GM21528 (cell line): ENCODE measurements at regions not wholly inside any gene's neighbourhood (a gene's known extent, or its start where the extent isn't known, plus 50 kb on each side); places are given as distances from the start of the nearest gene placed in this dataset.
"Not testable (repeated sequence)": the region's sequence is repeated elsewhere in the genome, so short reads cannot be mapped to it uniquely, and the experiment has no call there.

Experiments used
- ATAC-seq: cut with Tn5 transposase; IDR thresholded peaks from one replicate; pipeline ENCODE4 v1.9.1; 2021; ENCODE audit warnings: mild to moderate bottlenecking, moderate library complexity; ENCODE audit not compliant: unreplicated experiment, low FRiP score

DNA sequence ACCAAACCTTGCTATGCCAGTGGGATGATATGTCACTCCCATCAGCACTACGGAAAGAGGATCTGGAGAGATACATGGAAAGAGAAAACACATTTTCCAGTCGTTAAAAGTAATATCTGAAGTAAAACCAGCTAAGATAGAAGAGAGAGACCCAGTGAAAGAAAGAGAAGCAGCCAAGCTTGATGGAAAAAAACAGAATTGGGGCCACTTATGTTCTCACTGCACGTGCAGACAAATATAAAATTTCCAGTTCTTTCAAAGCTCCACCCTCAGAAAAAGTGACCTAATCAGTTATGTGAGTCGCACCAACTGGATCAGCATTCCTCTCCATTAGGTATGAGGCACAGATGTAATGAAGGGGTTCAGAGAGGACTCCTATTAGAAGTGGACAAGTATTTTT is 266.1 kb downstream of the MTERF1 start:
- ATAC-seq = no peak

DNA sequence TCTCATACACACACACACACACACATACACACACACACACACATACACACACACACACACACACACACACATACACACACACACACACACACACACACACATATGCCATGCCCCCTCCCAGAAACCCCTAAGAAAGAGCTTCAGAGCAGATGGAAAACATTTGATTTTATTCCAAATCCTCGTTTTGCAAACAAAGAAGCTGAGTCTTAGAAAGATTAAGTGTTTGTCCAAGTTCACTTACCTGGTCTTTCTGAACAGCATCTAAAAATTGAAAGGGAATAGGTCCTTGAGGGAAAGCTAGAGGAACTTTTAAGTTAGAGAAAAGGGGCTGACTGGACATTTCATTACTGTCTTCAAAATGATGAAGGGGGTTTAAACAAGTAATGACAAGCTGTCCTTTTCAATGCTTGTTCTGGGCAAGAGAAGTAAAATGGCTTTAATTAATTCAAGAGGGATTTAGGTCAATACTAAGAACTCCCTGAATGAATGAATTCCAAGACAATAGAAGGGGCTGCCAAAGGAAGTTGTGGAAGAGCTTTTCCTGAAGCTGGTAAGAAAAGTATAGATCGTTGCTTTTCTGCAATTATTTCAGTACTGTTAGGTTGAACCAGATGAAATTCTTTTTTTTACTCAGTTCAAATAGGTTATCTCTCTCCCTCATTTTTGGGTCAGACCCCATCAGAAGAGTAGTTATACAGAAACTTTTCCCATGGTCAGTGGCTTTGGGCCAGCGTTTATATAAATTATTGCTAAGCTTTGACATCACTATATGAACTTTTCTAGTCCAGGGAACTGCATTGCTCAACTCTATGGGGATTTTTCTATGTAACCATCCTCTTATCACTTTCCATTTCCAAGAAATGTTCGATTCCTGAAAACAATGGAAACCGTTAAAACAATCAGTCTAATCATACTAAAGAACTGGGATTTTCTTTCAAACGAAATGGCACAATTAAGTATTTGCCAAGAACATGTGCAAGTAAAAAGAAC is 261.4 kb downstream of the MTERF1 start:
- no peak for ATAC-seq

DNA sequence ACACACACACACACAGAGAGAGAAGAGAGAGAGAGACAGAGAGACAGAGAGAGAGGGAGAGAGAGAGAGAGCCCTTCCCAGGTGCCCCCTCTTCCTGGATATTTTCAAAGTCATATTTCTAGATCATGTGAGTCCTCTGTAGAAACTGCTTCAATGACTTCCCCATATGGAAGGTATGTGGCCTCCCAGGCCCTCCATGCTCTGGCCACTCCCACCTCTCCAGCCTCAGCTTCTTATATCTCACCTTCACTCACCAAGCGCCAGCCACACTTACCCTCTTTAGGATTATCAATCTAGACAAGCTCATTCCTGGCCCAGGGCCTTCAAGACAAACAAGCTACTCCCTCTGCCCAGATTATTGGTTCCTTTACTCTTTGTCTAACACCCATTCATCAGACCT is 259.7 kb downstream of the MTERF1 start:
- ATAC-seq = no peak

DNA sequence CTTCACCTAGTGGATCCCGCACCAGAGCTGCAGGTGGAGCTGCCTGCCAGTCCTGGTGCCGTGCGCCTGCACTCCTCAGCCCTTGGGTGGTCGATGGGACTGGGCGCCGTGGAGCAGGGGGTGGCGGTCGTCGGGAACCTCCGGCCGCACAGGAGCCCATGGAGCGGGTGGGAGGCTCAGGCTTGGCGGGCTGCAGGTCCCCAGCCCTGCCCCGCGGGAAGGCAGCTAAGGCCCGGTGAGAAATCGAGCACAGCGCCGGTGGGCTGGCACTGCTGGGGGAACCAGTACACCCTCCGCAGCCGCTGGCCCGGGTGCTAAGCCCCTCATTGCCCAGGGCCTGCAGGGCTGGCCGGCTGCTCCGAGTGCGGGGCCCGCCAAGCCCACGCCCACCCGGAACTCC is 253.2 kb downstream of the MTERF1 start:
- ATAC-seq = not testable (repeated sequence)

DNA sequence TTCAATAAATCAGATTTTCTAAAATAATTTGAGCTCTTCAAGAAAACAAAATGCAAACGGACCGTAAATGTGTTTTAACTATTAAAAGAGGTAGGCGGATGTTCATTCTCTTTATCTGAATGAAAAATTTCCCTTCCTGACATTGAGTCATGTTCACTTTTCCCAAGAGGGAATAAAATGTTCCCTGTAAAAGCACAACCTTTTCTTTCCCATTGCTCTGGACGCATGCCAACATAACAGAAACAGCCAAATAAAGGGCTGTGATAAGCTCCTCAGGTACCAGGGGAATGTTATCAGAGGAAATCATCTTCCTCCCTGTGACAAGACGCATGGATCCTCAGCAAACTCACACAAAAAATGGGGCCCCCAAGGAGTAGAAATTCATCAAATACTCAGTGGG is 251.8 kb downstream of the MTERF1 start:
- ATAC-seq = no peak

DNA sequence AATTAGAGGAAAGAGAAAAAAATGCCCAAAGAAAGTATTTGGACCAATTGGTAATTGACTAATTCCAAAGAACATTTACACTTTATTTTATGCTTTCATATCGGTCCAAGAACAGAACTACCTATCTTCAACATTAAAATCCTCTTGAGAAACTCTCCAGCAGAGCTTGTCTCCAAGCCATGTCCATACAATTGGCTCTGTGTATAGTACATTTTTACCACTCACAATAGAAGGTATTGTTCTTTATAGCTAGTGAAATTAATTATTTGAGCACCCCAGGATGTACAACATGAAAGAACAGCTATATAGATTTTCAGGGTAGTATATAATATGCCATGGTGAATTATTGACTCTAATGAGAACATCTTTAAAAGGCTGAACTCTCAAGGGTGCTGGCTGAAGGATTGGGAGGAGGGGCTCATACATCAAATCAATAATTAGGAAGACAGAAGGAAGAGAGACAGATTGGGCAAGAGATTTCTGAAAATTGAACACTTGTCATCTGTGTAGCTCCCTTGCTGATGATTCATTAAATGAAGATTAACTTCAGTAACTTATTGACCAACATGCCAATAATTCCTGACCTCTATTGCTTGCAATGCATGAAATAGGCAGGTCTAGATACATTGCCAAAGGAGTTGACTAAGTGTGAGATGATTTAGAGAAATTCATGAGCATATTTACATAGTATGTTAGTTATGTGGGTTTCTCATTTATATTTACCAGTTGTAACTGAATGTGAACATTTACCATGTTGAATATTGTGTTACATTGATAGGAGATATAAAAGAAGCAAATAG is 249.7 kb downstream of the MTERF1 start:
- no peak for ATAC-seq

DNA sequence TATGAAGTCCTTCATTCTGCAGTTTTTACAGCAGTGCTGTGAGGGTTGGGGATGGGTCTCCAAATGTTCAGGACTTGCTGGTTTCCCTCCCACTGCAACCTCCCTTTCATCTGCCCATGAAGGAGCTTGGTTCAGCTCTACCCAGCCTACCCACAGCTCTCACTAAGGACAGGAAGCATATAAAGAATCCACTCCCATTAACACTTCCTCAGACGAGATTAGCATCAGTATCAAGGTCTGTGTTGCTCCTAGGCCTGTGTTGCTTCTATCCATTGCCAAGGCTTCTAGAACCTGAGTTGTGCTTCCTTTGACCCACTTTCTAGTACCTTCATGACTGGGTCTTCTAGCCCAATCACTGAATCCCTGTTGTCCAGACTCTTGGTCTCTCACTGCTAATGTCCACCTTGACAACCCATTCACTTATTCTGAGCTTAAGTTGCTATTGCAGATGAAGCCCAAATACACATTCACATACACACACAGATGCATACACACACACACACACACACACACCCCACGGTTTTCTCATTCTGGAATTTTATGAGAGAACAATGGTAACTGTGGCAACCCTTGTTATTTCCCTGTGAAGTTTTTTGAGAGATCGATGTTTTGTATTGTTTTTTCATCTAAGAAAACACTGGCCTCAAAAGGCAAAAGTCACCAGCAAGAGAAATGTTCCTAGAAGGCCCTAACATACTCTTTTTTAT is 248.1 kb downstream of the MTERF1 start:
- no peak for ATAC-seq

DNA sequence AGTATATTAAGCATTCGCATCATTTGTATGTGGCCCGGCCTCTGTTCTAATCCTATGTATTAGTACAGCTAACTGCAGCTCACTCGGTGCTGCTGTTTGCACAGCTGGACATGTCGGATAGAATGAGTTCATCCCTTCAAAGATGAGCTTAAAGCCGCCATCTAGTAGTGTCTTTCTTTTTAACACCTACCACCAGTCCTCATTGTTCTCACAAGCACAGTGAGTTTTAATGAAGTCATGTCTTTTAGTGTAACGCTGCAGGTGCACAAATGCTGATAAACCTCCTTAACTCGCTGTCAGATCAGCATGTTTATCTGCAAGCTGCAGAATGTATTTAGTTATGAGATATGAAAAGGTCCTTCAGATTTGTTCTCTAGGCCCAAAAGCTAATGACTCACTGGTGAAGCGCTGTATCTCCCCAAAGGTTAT is 247.5 kb downstream of the MTERF1 start:
- ATAC-seq = no peak

DNA sequence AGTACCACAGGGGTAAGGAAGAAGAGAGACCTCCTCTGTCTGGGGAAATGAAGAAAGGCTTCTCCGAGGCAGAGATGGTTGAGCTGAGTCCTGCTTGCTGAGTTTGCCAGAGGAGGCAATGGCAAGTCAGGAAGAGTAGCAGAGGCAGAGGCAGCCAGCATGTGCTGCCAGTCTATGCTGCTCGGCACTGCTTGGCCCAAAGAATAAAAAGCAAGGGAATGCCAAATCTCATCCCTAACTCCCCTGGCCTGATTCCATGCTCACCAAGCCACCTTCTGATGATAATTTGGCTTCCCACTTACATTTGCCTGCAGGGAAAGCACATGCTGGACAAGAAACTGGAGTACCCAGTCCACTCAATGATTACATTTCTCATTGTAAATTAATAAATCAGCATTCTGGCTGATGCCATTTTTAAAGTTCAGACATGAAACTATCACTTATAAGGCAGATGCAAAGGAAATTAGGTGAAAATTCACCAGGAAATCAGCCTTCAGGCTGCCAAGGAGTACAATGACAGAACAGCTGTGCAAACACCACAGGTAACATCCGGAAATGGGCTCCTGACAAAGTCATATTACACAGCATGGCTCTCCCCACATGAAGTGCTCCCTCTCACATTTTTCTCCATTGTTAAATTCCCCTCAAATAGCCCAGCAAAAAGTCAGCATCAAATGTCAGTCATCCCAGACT is 245.9 kb downstream of the MTERF1 start:
- ATAC-seq = no peak

DNA sequence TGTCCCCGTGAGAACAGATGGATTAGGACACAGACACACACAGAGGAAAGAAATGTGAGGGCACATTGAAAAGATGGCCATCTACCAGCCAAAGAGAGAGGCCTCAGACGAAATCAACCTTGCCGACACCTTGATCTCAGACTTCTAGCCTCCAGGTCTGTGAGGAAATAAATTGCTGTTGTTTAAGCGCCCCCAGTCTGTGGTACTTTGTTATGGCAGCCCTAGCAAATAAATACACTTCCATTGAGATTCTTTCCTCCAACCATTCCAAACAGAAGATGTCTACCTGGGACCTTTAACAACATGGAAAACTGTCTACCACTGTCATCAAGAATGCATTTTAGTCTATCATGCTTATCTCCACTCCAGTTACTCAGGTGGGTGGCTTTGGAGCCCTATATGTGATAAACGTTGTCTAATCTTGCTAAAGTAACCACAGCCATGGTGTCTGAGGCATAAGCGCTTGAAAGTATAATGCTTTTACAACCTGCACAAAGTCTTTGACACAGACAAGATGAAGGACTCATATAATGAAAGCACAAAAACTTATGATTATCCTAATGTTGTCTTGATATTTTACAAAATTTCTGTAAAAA is 244.3 kb downstream of the MTERF1 start:
- no peak for ATAC-seq

DNA sequence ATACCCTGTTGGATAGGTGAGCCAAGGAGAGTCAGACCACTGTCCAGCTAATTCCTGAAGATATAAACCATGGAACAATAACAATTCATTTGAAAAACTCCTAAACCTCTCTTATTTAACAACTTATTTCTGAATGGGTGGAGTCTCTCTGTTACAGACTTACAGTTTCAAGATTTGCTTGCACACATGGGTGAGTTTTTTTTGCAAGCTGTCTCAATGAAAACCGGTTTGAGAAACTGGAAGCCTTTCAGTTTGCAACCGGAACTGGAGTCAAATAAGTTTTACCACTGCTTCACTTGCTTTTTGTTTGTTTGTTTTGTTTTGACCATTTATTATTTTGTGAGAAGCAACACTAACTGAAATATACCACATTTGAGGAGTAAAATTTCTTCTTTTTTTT is 243.8 kb downstream of the MTERF1 start:
- no peak for ATAC-seq

DNA sequence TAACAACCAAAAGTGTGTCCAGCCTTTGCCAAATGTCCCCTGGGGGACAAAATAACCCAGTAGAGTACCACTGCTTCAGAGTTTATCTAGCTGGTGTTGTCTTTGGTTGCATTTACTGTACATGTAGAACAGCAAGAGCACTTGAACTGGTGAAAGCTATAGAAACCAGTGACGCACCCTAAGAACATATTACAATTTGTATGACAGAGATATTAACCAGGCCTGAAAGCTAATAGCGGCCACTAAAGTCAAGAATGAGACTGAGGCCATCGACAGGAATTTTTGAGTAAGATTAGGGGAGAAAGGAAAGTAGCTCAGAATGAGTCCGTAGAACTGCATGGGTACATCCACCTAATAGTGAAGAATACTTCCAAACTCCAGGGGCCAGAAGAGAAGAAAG is 236.2 kb downstream of the MTERF1 start:
- ATAC-seq = no peak

DNA sequence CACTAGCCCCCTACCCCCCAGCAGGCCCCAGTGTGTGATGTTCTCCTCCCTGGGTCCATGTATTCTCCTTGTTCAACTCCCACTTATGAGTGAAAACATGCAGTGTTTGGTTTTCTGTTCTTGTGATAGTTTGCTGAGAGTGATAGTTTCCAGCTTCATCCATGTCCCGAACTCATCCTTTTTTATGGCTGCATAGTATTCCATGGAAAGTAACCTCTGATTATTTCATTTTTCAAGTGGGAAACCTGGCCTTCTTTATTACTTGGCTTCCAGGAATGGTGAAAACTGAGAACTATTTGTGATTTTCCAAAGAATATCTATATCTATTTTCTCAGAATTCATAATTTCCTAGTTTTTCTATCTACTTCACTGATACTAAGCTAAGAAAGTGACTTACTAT is 235.0 kb downstream of the MTERF1 start:
- no peak for ATAC-seq

DNA sequence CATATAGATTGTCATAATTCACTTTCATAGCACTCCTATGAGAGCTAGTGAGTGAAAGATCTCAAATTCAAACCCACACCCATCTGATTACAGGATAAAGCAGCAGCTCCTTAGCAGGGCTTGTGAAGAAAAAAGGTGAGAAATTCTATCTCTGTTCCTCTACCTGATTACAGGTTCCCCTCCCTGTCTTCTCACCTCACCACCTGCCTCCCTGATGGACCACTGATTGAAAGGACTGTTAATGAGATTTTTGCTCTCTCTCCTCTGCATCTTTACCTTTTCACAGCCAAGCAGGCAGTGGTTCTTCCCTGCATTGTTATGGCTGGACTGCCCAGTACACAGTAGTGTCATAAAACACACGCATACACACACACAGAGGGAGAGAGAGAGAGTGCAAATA is 228.5 kb downstream of the MTERF1 start:
- ATAC-seq = no peak

DNA sequence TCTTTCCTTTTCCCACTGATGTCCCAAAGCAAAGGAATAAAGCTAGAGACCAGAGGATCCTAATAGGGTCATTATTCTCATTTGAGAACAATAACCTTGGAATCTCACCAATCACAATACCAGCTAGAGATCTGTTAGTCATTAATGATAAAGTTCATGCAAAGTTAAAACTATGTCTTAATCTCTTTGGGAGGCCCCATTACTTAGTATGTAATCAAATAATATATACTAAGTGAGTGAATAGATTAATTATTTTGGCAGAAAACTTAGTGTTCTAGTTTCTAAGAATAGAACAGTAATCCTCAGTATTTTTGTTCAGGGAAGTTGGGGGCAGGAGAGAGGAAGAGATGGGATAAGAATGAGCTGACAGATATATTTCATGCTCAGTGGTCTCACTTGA is 227.2 kb downstream of the MTERF1 start:
- ATAC-seq = no peak

DNA sequence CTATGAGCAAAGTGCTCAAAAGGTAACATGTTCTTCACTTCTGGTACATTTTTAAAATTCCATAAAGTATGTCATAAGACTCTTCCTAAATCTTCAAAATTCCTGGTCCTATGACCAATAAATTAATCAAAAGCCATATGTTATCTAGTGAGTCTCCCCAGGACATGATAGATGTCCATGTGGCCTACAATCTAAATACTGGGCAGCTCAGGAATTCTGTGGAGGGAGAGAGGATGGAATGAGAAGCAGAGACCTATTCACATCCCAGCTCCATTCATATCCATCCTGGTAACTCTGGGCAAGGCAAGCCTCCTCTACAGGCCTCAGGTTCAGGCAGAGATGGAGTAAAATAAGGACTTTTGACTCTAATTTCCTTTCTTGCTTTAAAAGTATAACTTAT is 224.8 kb downstream of the MTERF1 start:
- ATAC-seq = no peak

DNA sequence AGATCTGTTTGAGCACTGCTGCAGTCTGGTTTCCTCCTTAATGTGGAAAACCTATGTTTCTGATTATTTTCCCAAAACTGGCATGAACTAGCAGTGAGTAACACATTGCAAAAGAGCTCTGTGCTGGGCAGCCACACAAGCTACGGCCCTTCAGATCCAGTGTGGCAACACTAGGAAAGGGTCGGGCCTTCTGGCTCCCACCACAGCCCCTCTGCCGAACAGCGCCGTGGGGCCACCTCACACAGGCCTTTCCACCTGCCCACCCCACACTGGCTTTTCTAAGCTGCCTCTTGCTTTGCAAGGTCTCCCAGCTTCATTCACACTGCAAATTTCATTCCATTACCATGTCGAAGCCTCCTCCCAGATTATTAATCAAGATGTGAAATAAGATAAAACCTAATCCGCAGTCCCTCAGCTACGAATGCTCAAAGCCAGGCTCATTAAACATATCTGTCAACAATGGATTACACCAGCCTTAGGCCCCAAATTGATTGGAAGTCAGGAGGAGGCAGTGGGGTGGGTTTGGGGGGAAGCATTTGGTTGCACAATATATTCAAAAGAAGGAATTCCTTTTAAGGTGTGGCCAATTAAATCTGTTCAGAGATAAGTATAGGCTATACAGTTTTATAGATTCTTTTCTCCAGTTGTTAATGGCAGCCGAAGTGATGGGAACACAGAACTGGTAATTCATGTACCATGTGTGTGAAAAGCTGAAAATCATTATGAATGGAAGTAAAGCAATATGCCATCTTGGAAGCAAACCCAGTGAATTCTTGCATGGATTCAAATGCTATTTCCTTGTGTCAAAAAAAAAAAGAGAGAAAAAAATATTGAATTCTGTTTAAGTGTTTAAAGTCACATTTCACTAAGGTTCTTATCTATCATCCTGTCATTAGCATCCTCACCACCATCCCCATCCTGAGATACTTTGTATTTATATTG is 223.7 kb downstream of the MTERF1 start:
- no peak for ATAC-seq

DNA sequence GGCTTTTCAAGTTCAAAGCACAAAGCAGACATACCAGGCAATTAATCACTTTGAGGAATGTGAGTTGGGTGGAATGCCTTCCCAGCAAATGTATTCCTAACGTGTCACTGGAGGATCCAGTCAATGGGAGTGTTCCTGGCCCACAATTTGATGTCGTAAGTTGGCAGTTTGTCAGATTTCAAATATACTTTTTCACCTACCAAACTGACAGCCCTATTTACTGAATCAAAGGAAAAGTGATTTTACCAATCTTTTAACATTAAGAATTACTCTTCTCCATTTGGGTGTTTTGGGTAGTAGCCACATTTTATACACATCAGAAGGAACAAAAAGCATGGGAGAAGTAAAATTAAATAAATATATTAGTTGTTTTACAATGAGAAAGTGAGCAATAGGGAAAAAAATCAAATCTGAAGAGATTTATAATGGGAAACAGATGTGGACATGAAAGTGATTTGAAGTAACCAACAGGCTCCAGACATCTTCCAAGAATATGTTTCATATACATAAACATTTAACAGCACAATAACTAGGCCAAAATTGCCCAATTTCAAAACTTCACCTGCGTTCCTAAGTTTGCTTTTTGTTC is 222.9 kb downstream of the MTERF1 start:
- no peak for ATAC-seq

DNA sequence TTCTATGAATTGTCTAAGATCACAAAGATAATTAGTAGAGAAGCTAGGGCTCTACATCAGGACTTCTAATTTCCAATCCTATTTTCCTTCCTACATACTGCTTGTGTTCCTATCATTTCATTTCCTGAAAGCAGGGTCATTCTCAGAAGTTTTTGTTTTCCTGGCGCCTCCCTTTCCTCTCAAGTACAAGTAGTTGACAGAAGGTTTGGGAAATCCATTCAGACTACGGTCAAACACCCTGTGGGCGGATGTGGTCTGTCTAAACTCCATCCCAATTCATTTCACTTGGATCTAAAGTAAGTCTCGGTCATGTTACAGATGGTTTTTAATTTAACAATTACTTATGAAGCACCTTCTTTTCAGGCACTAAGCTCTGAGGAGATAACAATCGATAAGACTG is 221.4 kb downstream of the MTERF1 start:
- no peak for ATAC-seq
